ENCODE measurements at regions not wholly inside any gene's neighbourhood (a gene's known extent, or its start where the extent isn't known, plus 50 kb on each side); places are given as distances from the start of the nearest gene placed in this dataset.
"Not testable (repeated sequence)": the region's sequence is repeated elsewhere in the genome, so short reads cannot be mapped to it uniquely, and the experiment has no call there.

- DNase-seq: not testable (repeated sequence)
Measured at GRCh38 chr12:10453-10852, 56.1 kb upstream of the IQSEC3 start.

GRCh38 chr12:10879-11812, 55.4 kb upstream of the IQSEC3 start:
- not testable (repeated sequence) for DNase-seq

DNA sequence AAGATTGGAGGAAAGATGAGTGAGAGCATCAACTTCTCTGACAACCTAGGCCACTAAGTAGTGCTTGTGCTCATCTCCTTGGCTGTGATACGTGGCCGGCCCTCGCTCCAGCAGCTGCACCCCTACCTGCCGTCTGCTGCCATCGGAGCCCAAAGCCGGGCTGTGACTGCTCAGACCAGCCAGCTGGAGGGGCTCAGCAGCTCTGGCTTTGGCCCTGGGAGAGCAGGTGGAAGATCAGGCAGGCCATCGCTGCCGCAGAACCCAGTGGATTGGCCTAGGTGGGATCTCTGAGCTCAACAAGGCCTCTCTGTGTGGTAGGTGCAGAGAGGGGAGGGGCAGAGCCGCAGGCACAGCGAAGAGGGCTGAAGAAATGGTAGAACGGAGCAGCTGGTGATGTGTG, 54.3 kb upstream of the IQSEC3 start:
- DNase-seq: not testable (repeated sequence)

DNA sequence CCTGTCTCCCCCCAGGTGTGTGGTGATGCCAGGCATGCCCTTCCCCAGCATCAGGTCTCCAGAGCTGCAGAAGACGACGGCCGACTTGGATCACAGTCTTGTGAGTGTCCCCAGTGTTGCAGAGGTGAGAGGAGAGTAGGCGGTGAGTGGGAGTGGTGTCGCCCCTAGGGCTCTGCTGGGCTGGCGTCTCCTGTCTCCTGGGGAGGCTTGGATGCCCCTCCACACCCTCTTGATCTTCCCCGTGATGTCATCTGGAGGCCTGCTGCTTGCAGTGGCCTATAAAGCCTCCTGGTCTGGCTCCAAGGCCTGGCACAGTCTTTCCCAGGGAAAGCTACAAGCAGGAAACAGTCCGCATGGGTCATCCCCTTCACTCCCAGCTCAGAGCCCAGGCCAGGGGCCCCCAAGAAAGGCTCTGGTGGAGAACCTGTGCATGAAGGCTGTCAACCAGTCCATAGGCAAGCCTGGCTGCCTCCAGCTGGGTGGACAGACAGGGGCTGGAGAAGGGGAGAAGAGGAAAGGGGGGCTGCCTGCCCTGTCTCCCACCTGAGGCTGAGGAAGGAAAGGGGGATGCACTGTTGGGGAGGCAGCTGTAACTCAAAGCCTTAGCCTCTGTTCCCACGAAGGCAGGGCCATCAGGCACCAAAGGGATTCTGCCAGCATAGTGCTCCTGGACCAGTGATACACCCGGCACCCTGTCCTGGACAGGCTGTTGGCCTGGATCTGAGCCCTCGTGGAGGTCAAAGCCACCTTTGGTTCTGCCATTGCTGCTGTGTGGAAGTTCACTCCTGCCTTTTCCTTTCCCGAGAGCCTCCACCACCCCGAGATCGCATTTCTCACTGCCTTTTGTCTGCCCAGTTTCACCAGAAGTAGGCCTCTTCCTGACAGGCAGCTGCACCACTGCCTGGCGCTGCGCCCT, 53.6 kb upstream of the IQSEC3 start:
- DNase-seq: peak; percentile 39

GRCh38 chr12:13841-14240, 52.7 kb upstream of the IQSEC3 start:
- not testable (repeated sequence) for DNase-seq

GRCh38 chr12:14696-15095, 51.9 kb upstream of the IQSEC3 start:
- not testable (repeated sequence) for DNase-seq

- not testable (repeated sequence) for DNase-seq
Measured at GRCh38 chr12:15381-15780, 51.2 kb upstream of the IQSEC3 start.

DNA sequence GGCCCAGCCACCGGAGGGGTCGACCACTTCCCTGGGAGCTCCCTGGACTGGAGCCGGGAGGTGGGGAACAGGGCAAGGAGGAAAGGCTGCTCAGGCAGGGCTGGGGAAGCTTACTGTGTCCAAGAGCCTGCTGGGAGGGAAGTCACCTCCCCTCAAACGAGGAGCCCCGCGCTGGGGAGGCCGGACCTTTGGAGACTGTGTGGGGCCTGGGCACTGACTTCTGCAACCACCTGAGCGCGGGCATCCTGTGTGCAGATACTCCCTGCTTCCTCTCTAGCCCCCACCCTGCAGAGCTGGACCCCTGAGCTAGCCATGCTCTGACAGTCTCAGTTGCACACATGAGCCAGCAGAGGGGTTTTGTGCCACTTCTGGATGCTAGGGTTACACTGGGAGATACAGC, 50.5 kb upstream of the IQSEC3 start:
- DNase-seq: not testable (repeated sequence)

GRCh38 chr12:16541-16940, 50.0 kb upstream of the IQSEC3 start:
- not testable (repeated sequence) for DNase-seq
